SU-DHL-6 (cell line): ENCODE measurements at regions not wholly inside any gene's neighbourhood (a gene's known extent, or its start where the extent isn't known, plus 50 kb on each side); places are given as distances from the start of the nearest gene placed in this dataset.

ENCODE experiments used
- CTCF ChIP-seq: fragments of 200-600 bp; sonication (generic); IDR thresholded peaks from one replicate; pipeline ENCODE4 v1.5.1; 2017; ENCODE audit warnings: antibody characterized with exemption, mild to moderate bottlenecking, low read length, moderate library complexity; ENCODE audit not compliant: insufficient read depth, poor library complexity, severe bottlenecking
- EZH2phosphoT487 ChIP-seq: fragments of 200-600 bp; sonication (generic), shearing (Covaris generic); conservative IDR thresholded peaks from 2 replicates; pipeline ENCODE4 v1.6.1; 2018; ENCODE audit warnings: mild to moderate bottlenecking, antibody characterized with exemption, low read length, moderate library complexity, mixed read lengths

- TF ChIP-seq CTCF (no peak), EZH2phosphoT487 (no peak)
Measured at GRCh38 chr15:70160803-70161565, 63.3 kb upstream of the TLE3 start.
